GM10266 (cell line): ENCODE measurements at regions not wholly inside any gene's neighbourhood (a gene's known extent, or its start where the extent isn't known, plus 50 kb on each side); places are given as distances from the start of the nearest gene placed in this dataset.

Experiments
- DNase-seq: peaks from one replicate; pipeline ENCODE4 v3.0.0; 2012; ENCODE audit errors: extremely low spot score
- TF ChIP-seq, protein P1 (sequence below): IDR thresholded peaks from 2 replicates; pipeline ENCODE4 v1.5.1; 2012; ENCODE audit warnings: mild to moderate bottlenecking, low read depth; ENCODE audit not compliant: control insufficient read depth, insufficient read depth; ENCODE audit errors: missing control alignments

DNA sequence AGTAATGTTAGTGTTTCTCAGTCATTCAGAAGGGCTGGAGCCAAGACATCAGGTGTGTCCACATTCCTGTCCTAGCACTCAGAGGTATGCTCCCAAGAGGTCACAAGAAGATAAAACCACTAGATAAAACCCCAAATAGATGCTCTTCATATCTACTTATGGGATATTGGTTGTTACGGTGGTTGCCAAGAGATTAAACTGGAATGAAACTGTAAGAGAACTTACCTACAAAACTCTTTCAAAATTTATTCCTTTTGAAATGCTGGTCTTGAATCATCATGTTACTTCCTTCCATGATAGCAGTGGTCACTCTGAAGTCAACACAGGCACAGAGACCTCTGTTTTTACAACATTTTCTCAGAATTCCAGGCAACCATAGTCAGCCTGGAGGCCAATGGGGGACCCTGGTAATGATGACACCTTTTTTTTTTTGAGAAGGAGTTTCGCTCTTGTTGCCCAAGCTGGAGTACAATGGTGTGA is 122.4 kb upstream of the WSCD1 start:
- DNase-seq, result no peak
- TF ChIP-seq, protein P1, sequence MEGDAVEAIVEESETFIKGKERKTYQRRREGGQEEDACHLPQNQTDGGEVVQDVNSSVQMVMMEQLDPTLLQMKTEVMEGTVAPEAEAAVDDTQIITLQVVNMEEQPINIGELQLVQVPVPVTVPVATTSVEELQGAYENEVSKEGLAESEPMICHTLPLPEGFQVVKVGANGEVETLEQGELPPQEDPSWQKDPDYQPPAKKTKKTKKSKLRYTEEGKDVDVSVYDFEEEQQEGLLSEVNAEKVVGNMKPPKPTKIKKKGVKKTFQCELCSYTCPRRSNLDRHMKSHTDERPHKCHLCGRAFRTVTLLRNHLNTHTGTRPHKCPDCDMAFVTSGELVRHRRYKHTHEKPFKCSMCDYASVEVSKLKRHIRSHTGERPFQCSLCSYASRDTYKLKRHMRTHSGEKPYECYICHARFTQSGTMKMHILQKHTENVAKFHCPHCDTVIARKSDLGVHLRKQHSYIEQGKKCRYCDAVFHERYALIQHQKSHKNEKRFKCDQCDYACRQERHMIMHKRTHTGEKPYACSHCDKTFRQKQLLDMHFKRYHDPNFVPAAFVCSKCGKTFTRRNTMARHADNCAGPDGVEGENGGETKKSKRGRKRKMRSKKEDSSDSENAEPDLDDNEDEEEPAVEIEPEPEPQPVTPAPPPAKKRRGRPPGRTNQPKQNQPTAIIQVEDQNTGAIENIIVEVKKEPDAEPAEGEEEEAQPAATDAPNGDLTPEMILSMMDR, result no peak

DNA sequence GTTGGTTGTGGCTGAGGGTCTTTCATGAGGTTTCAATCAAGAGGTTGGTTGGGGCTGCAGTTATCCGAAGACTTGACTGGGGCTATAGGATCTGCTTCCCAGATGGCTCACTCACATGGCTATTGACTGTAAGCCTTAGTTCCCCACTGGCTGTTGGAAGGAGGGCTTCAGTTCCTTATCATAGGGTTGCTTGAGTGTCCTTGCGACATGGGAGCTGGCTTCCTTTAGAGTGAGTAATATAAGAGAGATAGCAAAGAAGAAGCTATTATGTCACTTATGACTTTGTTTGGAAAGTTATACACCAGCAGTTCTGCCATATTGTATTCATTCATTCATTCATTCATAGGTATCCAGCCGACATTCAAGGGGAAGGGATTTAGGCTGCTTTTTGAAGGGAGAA is 121.4 kb upstream of the WSCD1 start:
- TF ChIP-seq, protein P1, result no peak
- DNase-seq, result no peak

- DNase-seq, result no peak
- TF ChIP-seq, protein P1, result no peak
Observed at GRCh38 chr17:5950878-5951277, 119.3 kb upstream of the WSCD1 start.

- TF ChIP-seq, protein P1, result no peak
Observed at GRCh38 chr17:5951912-5952311, 118.3 kb upstream of the WSCD1 start.

DNA sequence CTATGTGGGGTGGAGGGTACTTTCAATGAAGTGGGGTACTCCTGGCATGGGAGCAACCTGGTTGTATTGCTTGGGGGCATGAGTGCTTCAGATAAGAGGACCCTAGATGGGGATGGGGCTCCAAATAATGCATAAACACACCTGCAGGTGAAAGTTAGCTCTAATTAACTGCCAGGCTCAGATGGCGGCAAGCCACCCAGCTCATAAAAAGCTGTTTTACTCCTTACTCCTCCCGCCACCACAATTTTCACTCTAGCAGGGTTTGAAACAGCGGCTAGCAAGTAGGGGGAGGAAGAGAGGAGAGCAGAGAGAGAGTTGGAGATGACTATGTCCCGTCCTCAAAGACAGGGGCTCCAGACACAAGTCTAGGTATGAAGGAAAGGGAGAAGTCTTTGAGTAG is 117.7 kb upstream of the WSCD1 start:
- TF ChIP-seq, protein P1, result no peak
- DNase-seq, result no peak

More at GRCh38 chr17:5951912-5952311, 118.3 kb upstream of the WSCD1 start:
- DNase-seq, result no peak

DNA sequence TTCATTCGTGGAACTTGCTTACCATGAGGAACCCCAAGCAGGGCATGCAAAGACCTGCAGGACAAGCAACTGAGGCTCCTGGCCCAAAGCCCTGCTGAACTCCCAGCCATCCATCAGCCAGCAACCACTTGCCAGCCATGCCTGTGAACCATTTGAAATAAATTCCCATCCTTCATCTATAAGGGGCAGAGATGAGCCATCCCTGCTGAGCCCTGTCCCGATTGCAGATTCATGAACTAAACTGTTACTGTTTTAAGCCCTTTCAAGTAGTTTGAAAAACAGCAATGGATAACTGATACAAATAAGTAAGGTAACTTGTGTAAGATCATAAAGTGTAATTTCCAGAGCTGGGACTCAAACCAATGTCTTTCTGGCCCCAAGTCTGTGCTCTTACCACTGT is 114.4 kb upstream of the WSCD1 start:
- TF ChIP-seq, protein P1, result no peak
- no peak for DNase-seq

GRCh38 chr17:5958850-5959249 is 111.3 kb upstream of the WSCD1 start:
- TF ChIP-seq, protein P1, result no peak
- no peak for DNase-seq

DNA sequence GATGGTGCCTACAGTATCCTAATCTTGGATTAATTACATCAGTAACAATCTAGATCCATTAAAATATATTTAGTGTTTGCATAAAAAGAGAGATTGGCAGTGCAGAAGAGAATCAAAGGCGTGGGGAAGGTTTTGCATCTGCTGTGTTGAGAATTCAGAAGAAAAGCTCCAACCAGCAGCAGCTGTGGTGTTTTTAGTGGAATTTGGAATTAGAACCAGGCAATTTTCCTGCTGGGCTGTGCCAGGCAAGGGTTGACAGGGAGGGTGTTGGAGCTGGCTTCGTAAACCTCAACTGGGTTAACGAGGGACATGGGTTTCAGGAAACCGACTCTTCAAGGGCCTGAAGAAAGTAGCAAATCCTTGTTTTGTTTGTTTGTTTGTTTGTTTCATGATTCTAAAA is 107.8 kb upstream of the WSCD1 start:
- TF ChIP-seq, protein P1, result no peak
- no peak for DNase-seq
